ENCODE measurements at regions not wholly inside any gene's neighbourhood (a gene's known extent, or its start where the extent isn't known, plus 50 kb on each side); places are given as distances from the start of the nearest gene placed in this dataset.

DNA sequence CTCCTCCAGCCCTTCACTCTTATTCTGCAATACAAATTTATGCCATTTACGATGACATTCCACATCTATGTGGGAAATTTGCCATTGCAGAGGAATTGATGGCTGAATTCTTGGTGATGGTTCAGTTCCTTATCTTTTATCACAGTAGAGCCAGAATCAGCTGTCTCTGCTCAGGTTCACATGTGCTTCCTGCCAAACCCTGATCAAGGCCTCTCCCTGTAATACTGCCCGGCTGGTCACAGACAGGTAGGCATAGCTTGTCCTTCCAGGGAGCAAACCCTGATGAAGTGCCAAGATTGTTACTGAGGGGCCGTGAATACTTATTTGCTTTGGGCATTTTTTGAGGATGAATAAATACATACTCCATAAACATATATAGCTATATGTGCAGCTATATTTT is 450.0 kb downstream of the NSUN3 start:
- TF ChIP-seq, protein P1, sequence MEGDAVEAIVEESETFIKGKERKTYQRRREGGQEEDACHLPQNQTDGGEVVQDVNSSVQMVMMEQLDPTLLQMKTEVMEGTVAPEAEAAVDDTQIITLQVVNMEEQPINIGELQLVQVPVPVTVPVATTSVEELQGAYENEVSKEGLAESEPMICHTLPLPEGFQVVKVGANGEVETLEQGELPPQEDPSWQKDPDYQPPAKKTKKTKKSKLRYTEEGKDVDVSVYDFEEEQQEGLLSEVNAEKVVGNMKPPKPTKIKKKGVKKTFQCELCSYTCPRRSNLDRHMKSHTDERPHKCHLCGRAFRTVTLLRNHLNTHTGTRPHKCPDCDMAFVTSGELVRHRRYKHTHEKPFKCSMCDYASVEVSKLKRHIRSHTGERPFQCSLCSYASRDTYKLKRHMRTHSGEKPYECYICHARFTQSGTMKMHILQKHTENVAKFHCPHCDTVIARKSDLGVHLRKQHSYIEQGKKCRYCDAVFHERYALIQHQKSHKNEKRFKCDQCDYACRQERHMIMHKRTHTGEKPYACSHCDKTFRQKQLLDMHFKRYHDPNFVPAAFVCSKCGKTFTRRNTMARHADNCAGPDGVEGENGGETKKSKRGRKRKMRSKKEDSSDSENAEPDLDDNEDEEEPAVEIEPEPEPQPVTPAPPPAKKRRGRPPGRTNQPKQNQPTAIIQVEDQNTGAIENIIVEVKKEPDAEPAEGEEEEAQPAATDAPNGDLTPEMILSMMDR (IDR thresholded peaks at IDR 0.05; ENCODE audit: borderline replicate concordance, insufficient read depth, low read depth, low read length) = no peak
- H3K4me3 ChIP-seq (ENCODE audit: low read depth, low read length) = no peak overlapping the region

DNA sequence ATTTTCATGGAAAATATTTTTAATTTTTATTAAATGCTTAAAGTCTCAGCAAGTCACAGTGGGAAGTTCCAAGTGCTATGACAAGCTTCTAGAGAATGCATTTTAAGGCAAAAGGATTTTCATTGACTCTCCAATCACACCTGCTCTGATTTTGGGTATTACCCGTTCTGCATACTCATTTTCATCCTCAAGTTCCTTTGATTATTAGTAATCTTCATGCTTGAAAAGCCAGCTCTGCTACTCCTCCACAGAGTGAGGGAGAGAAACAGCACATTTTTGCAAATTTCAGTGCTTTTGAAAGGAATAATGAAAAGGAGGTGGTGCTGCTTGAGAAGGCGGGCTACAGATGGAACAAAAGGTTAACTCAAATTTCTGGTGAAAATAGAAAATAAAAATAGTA is 450.7 kb downstream of the NSUN3 start:
- TF ChIP-seq, protein P1 (IDR thresholded peaks at IDR 0.05; ENCODE audit: borderline replicate concordance, insufficient read depth, low read depth, low read length) = no peak
- H3K4me3 ChIP-seq (ENCODE audit: low read depth, low read length) = no peak overlapping the region

DNA sequence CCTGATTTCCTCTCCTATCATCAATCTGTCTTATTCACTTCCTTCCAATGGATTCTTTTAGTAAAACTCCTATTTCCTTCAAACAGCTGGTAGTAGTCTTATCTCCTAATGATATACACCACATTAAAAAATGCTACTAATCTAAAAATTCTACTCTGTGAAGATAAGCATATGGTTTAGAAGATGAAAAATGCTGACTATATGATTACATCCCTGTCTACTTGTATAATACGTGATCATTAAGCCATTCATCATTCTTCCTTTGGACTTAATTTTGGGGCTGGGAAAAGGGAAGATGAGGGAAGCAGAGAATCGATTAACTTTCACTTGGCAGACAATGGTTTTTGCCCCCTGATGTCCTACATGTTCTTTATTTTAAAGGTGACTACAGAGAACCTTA is 453.1 kb downstream of the NSUN3 start:
- H3K4me3 ChIP-seq (ENCODE audit: low read depth, low read length) = no peak overlapping the region
- TF ChIP-seq, protein P1 (IDR thresholded peaks at IDR 0.05; ENCODE audit: borderline replicate concordance, insufficient read depth, low read depth, low read length) = no peak

DNA sequence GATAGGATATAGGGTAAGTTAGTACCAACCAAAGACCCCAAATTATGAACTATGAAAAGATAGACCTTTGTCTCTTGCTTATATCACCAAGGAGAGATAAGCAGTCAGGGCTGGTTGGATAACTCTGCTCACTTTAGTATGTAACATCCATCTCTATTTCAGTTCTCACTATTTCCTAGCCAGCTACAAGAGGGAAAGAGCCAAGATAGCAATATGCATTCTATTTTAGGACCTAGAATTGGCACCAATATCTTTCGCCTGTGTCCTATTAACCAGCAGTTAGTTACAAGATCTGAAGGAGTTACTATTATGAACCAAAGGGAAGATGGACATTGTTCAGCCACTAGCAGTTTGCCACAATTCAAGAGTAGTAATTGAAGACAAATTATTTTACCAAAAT is 457.5 kb downstream of the NSUN3 start:
- TF ChIP-seq, protein P1 (IDR thresholded peaks at IDR 0.05; ENCODE audit: borderline replicate concordance, insufficient read depth, low read depth, low read length) = no peak

DNA sequence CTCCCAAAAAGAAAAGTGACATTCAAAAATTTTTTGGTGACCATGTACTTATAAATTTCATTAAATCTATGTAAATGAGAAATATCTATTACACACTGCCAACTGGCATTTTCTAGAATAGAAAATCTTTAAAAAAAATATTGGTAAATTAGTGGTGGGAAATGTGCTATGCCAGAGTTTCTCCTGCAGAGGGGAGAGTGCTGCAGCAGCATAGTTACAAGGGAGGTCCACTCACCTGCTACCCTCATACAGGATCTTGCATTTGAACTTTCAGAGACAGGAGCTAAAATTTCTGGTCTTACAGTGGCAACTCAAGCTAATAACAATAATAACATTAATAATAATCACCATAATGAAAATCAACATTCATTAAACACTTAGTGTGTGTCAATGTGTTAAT is 459.6 kb downstream of the NSUN3 start:
- no peak overlapping the region for H3K4me3 ChIP-seq (ENCODE audit: low read depth, low read length)
- TF ChIP-seq, protein P1 (IDR thresholded peaks at IDR 0.05; ENCODE audit: borderline replicate concordance, insufficient read depth, low read depth, low read length) = no peak

More for the DNA sequence above, 457.5 kb downstream of the NSUN3 start:
- no peak overlapping the region for H3K4me3 ChIP-seq (ENCODE audit: low read depth, low read length)

DNA sequence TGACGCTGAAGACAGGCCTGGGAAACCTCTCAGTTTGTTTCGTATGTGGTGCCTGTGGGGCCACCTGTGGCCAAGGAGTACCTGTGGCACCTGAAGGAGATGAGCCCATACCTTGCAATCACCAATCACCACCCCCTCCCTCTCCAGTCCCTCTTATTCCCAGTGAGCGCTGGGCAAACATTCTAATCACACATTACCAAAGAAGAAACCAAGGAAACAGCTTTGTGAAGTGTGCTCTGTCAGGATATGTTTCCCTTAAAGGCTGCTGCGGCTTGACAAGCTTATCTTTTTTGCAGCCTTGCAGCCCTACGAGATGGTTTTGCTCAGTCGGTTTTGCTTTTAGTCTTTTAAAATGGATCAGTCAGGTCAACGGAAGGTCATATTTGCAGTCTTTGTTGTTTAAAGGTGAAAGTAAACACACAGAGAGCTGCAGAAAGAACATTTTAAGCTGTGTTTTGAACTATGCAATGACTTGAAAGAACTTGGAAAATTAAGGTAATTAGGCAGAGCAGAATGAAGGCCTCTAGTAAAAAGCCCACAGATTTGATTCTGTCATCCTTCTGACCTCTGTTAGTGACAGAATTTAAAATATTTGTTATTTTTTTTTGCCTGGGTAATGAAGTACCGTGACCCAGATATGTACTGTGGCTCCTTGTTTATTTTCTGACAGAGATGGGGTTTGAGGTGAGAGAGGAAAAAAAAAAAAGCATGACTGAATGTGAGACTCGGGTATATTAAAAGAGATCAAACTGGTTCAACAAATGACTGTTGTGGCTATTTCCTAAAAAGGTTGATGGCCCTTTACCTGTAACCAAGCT is 461.4 kb downstream of the NSUN3 start:
- TF ChIP-seq, protein P1 (IDR thresholded peaks at IDR 0.05; ENCODE audit: borderline replicate concordance, insufficient read depth, low read depth, low read length) = no peak
- no peak overlapping the region for H3K4me3 ChIP-seq (ENCODE audit: low read depth, low read length)

DNA sequence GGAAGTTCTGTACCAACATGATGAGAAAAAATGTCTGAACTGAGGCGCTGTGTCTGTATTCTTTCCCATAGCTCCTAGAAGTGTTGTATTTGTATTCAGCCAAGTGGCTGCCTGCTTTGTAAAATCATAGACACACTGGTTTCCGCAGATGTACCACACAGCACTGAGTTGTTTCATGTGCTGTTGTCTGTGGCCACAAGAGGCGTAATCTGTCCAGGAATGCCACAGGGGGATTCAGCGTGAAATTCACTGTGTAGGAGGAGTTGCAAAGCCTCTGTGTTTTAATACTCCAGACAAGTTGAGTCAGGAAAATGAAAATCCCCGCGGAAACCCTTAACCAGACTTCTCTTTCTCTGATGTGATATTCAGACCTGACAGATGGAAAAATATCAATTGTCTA is 462.2 kb downstream of the NSUN3 start:
- TF ChIP-seq, protein P1 (IDR thresholded peaks at IDR 0.05; ENCODE audit: borderline replicate concordance, insufficient read depth, low read depth, low read length) = no peak
- H3K4me3 ChIP-seq (ENCODE audit: low read depth, low read length) = no peak overlapping the region

All from GM12875 (cell line).